ENCODE measurements at regions not wholly inside any gene's neighbourhood (a gene's known extent, or its start where the extent isn't known, plus 50 kb on each side); places are given as distances from the start of the nearest gene placed in this dataset.

DNA sequence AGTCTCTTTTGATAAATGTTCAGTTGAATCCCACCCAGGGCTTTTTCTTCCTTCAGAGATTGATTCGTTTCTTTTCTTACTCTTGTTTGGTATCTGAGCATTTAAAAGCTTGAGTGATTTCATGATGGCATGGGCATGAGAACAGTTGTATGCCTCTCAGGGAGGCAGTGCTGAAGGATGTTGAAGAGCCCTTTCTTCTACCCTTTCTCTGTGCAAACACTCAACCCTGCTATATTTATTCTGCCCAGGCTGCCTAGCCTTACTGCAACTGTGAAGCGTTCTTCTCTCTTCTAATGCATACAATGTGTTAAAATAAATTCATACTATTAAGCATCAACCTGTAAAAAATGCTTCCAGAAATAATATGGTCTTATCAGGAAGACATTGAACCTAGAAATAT, 367.6 kb upstream of the LCORL start:
- DNase-seq (ENCODE audit: low spot score), result no peak

DNA sequence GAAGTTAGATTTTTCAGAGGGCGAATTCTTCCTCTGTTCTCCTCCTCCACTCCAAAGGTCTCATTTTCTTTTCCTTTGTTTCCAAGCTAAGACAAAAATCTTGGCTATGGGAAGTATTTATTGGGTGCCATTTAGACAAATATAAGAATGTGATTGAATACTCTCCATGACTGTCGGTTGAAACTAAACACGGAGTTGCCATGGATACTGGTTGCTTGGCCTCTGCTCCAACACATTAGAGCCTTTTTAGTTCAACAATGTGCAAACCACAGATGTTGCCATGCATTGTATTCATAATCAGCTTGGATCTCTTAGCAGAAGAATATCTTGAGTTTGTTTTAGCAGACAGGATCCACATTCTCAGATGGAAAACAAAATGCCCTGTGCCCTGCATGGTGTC, 366.5 kb upstream of the LCORL start:
- DNase-seq (ENCODE audit: low spot score), result no peak

DNA sequence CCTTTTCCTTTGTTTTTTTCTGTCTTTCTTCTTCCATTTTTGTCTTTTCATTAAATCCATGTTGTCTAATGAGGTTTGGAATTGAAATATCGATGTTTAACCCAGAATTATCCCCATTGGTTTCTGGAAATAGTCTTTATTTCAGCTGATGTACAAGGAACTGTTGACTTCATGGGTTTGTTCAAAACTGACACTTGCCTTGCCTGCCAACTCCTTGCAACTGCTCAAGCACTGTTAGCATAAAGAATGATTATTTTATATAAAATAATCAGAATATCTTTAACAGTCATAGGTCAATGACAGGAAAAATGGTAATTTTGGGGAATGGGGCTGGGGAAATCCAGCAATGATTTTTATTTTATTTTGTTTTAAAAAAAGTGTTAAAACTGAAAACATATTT, 359.6 kb upstream of the LCORL start:
- DNase-seq (ENCODE audit: low spot score), result no peak

DNA sequence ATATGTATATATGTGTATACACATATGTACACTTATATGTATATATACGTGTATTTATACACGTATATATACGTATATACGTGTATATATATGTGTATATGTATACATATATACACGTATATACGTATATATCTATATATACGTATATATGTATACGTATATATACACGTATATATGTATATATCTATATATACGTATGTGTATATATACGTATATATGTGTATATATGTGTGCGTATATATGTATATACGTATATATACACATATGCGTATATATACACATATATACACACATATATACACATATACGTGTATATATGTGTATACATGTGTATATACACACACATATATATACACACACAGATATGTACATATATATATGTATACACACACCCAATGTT, 348.0 kb upstream of the LCORL start:
- DNase-seq (ENCODE audit: low spot score), result no peak

DNA sequence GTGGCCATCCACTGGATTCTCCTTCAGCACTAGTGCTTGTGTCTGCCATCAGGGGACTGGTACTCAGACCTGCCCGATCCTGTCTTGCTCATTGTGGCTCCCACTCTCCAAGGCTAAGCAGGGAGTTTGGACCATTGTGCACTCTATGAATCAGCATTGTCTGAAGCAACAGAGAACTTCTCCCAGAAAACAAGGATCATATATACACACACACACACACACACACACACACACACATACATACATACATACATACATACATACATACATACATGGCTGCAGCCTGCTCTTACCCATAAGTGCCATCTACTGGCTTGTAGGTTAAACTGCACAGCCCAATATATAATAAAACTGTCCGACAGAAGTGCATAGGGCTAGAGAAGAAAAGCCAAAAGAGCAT, 345.3 kb upstream of the LCORL start:
- peak; percentile 6 for DNase-seq (ENCODE audit: low spot score)

DNA sequence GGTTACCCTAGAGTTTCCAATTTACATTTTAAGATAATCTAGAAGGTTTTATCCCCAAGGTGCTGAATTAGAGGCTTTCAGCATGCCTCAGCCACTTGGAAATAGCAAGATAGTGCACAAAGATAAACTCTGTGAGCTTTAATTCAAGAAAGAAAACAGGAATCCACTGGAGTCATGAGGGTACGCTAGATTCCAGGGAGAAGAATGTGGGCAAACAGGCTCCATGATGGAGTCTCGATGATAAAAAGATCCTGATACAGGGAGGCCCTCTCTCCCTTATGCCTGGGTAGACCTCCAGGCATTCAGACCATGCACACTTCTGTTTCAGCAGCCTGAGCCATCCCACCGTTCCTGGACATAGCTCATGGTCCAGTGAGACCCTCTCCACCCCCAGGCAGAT, 344.6 kb upstream of the LCORL start:
- DNase-seq (ENCODE audit: low spot score), result no peak

GRCh38 chr4:18343581-18343980, 322.0 kb upstream of the LCORL start:
- DNase-seq (ENCODE audit: low spot score), result no peak

- no peak for DNase-seq (ENCODE audit: low spot score)
Observed at GRCh38 chr4:18342847-18343246, 321.3 kb upstream of the LCORL start.

DNA sequence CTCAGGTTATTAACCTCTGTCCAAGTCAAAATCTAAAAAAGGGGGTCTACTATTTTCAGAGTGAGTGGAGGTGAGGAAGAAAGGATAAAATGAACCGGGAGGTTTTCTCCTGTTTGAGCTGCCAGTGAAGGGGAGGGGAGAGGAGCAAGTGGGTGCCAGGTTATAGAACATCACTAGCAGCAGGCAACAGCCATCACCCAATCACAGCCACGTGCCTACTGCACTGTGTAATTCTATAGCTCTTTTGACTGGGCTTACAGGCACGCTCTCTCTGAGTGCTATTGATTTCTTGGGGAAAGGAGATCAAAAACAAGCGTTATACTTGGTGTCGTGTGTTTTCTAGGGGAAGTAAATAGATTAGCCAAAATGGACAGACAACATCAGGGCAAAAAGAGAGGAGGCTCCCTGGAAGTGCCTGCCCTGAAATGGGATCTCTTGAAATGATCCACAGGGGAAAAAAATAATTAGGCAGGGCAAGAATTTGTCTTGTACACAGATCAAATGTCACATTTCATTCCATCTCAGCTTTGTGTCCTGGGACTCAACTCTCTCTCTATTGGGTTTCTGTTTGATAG, 300.5 kb upstream of the LCORL start:
- DNase-seq (ENCODE audit: low spot score), result no peak

- DNase-seq (ENCODE audit: low spot score), result no peak
Observed at GRCh38 chr4:18319431-18319830, 297.9 kb upstream of the LCORL start.

DNA sequence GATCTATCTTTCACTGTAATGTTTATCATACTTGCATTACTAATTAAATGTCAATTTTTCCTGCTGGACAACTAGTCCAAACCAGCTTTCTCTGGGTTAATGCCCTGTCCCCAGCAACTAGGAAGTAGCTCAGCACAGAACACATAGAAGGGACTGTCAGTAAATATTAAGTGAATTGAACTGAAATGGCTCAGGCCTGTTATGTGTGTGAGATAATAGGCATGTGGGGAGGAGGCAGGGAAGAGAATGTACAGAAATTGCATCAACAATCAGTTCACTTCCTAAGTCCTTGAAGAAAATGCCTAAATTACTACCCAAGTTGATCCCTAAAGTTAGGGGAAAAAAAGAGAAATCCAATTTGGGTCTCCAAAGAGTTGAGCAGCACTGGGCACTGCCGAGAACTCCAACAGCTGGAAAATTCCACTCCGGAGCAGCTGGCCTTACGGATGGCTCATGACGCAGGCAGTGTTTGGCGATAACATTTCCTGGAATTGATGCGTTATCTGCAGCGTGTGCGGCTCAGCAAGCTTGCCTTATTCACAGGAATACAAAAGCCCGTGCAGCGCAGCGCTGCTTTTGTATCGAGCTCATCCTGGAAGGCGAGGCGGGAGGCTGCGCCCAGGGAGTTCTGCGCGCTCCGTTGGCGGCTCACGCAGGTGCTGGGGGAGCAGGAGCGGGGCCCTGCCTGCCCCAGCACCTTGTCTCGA, 297.3 kb upstream of the LCORL start:
- DNase-seq (ENCODE audit: low spot score), result no peak

DNA sequence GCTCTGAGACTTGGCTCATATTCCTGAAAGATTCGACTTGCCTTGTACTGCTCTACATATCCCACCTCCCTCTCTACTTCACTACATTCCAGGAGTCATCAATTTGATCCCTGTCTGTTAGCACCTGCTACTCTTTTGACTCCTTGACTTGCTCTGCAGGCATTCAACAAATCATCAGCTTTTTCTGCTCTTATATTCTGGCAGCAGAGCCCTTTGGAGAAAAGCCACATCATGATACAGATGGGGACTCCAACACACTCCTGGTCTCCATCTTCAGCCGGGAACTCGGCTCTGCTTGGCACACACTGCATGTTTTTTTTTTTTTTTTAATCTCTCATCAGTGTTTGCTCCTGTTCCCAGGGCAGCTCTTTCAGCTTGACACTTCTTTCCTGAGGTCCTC, 293.2 kb upstream of the LCORL start:
- no peak for DNase-seq (ENCODE audit: low spot score)

DNA sequence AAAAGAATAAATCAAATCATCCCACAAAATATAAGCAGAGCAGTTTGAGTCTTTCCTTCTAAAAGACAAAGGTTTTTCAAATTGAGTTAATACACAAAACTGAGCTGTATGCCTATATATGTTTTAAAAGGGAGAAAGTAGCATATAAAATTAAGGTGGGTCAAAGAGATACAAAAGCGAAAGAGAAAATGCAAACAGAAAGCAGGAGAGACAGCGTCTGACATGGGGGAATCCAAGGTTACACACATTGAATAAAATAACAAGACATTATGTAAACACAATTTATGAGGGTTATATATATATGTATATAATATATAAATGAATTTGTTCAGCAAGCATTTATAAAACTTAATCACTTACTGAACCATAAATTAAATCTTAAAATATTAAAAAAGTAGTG, 276.1 kb upstream of the LCORL start:
- no peak for DNase-seq (ENCODE audit: low spot score)

DNA sequence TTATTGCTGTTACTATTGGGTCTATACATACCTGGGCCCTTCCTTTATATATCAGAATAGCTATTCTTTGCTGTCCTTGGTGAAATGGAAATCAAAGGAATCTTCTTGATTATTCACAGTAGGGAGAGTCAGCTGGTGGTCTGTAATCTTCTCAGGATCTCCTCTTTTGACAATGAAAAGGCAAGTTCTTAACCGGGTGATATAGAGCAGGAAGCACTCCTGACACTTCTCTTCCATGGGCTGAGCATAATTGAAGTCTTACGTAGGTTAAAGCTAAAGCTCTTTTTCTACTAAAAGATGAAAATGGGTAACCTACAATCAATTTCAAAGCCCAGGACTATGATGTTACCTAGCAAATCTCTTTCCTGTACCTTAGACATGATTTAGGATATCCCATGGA, 274.9 kb upstream of the LCORL start:
- no peak for DNase-seq (ENCODE audit: low spot score)

DNA sequence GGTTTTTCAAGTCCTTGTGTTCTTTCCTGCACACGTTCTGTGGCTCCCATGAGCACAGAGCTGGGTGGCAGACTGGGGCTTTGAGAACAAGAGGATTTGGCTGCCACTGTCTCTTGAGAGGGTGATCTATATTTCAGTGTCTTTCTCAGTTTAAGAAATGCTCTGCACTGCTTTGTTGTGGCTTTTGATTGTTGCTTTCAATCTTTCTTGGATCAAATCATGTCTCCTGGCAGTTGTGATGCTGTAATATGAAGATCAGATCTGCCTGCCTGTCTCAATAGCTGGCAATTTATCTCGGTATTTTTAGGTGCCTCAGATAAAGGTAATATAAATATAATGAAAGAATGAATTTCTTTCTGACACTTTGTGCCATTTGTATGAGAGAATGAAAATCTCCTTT, 273.3 kb upstream of the LCORL start:
- DNase-seq (ENCODE audit: low spot score), result no peak

DNA sequence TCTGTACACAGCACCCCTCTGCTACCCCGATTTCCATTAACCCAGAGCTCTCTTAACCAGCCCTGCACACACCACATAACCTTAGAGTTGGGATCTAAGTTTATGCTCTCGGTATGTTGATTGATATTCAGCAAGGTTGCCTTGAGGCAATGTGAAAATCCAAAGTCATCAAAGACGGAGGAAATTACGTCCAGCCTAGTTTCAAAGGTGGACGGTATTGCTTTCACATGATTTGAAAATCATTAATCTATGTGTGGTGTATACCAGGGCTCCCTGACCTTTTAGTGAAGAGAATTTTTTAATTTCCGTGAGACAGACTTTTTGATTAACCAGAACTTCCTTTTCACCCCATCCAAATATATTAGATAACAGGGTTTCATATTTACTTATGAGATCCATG, 272.5 kb upstream of the LCORL start:
- no peak for DNase-seq (ENCODE audit: low spot score)

- no peak for DNase-seq (ENCODE audit: low spot score)
Observed at GRCh38 chr4:18292411-18292810, 270.9 kb upstream of the LCORL start.

- DNase-seq (ENCODE audit: low spot score), result no peak
Observed at GRCh38 chr4:18291981-18292380, 270.4 kb upstream of the LCORL start.

DNA sequence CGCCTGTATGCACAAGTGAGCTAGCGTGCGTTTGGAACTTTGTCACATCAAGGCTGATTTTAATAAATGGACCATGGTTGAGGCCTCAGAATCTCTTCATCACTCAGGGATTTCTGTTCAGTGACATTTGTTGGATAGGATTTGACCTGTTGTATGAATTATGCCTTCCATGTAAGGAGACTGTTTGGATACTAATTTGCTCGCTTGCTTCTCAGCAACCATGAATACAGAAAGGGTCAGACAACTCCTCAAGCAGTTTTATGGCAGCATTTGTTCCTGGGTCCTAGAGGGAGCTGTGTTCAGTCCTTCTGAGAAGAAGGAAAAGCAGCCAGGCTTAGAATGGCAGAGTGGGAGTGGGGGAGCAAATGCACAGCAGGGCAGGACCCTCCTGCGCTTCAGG, 269.7 kb upstream of the LCORL start:
- DNase-seq (ENCODE audit: low spot score), result no peak

DNA sequence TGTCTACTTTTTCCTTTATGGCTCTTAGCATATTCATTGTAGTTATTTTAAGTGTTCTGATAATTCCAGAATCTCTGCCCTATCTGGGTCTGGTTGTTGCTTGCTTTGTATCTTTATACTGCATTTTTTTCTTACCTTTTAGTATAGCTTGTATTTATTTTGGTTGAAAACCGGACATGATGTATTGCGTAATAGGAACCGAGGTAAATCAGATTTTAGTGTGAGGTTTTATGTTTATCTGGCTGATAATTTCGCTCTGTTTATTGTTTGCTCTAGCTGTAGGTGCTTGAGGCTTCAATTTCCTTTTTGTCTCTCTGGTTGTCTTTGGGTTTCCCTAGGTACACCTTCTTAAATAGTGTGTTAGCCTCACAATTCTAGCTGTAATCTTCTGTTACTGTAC, 263.8 kb upstream of the LCORL start:
- no peak for DNase-seq (ENCODE audit: low spot score)

DNA sequence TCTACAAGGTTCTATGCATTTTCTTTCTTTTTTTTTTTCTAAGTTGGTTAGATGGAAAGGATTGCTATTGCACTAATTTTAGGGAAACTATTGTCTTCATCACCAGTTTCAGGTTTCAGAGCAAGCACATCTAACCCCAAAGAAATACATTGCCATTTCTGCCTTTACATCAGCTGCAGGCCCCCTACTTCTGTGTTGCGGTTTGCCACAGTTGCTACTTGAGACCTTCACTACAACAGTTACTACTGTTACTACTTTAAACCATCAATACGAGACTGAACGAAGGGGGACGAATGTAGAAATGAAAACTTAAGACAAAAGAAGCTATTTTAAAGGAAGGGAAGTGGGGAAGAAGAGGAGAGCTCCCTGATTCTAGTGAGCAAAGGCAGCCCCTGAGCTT, 256.7 kb upstream of the LCORL start:
- DNase-seq (ENCODE audit: low spot score), result no peak

- DNase-seq (ENCODE audit: low spot score), result no peak
Observed at GRCh38 chr4:18262832-18263231, 241.3 kb upstream of the LCORL start.

GRCh38 chr4:18252052-18252451, 230.5 kb upstream of the LCORL start:
- DNase-seq (ENCODE audit: low spot score), result no peak

- no peak for DNase-seq (ENCODE audit: low spot score)
Observed at GRCh38 chr4:18250564-18250963, 229.0 kb upstream of the LCORL start.

All from CD4-positive, alpha-beta T cell treated with Interleukin-15 for 4 hours (primary cell).